ENCODE measurements at regions not wholly inside any gene's neighbourhood (a gene's known extent, or its start where the extent isn't known, plus 50 kb on each side); places are given as distances from the start of the nearest gene placed in this dataset.

DNA sequence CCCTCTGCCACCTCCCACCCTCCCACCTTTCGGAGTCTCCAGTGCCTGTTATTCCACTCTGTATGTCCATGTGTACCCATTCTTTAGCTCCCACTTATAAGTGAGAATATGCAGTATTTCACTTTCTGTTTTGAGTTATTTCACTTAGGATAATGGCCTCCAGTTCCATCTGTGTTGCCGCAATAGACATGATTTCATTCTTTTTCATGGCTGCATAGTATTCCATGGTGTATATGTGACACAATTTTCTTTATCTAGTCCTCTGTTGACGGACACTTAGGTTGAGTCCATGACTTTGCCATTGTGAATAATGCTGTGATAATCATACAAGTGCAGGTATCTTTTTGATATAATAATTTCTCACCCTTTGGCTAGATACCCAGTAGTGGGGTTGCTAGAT is 91.0 kb upstream of the UBE3A start:
- TF ChIP-seq, protein P1, sequence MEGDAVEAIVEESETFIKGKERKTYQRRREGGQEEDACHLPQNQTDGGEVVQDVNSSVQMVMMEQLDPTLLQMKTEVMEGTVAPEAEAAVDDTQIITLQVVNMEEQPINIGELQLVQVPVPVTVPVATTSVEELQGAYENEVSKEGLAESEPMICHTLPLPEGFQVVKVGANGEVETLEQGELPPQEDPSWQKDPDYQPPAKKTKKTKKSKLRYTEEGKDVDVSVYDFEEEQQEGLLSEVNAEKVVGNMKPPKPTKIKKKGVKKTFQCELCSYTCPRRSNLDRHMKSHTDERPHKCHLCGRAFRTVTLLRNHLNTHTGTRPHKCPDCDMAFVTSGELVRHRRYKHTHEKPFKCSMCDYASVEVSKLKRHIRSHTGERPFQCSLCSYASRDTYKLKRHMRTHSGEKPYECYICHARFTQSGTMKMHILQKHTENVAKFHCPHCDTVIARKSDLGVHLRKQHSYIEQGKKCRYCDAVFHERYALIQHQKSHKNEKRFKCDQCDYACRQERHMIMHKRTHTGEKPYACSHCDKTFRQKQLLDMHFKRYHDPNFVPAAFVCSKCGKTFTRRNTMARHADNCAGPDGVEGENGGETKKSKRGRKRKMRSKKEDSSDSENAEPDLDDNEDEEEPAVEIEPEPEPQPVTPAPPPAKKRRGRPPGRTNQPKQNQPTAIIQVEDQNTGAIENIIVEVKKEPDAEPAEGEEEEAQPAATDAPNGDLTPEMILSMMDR (conservative IDR thresholded peaks at IDR 0.05; ENCODE audit: low read length), result no peak
- no peak for TF ChIP-seq EZH2phosphoT487 (IDR thresholded peaks at IDR 0.05; ENCODE audit: borderline replicate concordance, low read depth, low read length)

Data from OCI-LY7 (cell line).